K562 (cell line): ENCODE measurements at regions not wholly inside any gene's neighbourhood (a gene's known extent, or its start where the extent isn't known, plus 50 kb on each side); places are given as distances from the start of the nearest gene placed in this dataset.

Experiments used
- ATAC-seq: fragments of 200-7000 bp; cut with Tn5 transposase; 3 replicates; pipeline ENCODE4 v1.9.1; 2020; ENCODE audit warnings: moderate library complexity
- BruUV-seq: library from RNA; stranded (reverse); fragments of 400-500 nt; replicated peaks from 2 replicates; lab custom pipeline; 2021; lab: Mats Ljungman, UMichigan
- CTCF ChIA-PET: fragments of 300-600 bp; formaldehyde crosslinking; extraction: SDS; loops from one replicate; lab custom pipeline; 2021; ENCODE audit warnings: low intra/inter-chr PET ratio; lab: Yijun Ruan, JAX
- POLR2A ChIA-PET: fragments of 300-600, 350-650 bp; sonication (Branson Sonifier 250); formaldehyde crosslinking; extraction: SDS; loops from one replicate; lab custom pipeline; 2021; ENCODE audit warnings: antibody characterized with exemption, inconsistent platforms; lab: Yijun Ruan, JAX
- DNase-seq, 4 experiments: peaks; one replicate each; pipeline versions ENCODE4 v3.0.0 to v3.0.0-alpha.2; 2011 to 2018; ENCODE audit warnings: low spot score in 3 of 4, mixed read lengths in 3 of 4; ENCODE audit errors: extremely low read depth in 1 of 4
- FAIRE-seq: peaks from 2 replicates; lab custom pipeline; 2011; peaks lifted over from hg19 to GRCh38; lab: Jason Lieb, UNC
- H2AFZ ChIP-seq: 2 replicates; pipeline ENCODE4 v1.6.0; 2011; ENCODE audit warnings: low read depth, low read length, control low read depth, inconsistent platforms
- H3K27ac ChIP-seq: fragments of 200-600 bp; 3 replicates; pipeline ENCODE4 v1.8.0; 2011; ENCODE audit warnings: low read depth, mild to moderate bottlenecking, control low read depth, inconsistent platforms, low read length, moderate library complexity, mixed read lengths; ENCODE audit errors: extremely low read depth
- H3K27me3 ChIP-seq, 2 experiments: fragments of 300-600 bp in 1 of 2; 2 replicates in 1 of 2; 3 replicates in 1 of 2; pipeline versions ENCODE4 v1.6.0 to v1.8.0; 2011; ENCODE audit warnings: inconsistent platforms in 2 of 2, low read length in 2 of 2, mild to moderate bottlenecking in 1 of 2, mixed read lengths in 1 of 2, moderate library complexity in 1 of 2; ENCODE audit not compliant: control insufficient read depth in 2 of 2, insufficient read depth in 2 of 2
- H3K36me3 ChIP-seq: fragments of 300-600 bp; 3 replicates; pipeline ENCODE4 v1.8.0; 2011; ENCODE audit warnings: mild to moderate bottlenecking, low read length, inconsistent platforms; ENCODE audit not compliant: control insufficient read depth, insufficient read depth
- H3K4me1 ChIP-seq, 2 experiments: fragments of 200-600 bp in 1 of 2; replicated peaks in 1 of 2; 2 replicates in 1 of 2; 3 replicates in 1 of 2; pipeline versions ENCODE4 v1.5.1 to v1.8.0; 2011; ENCODE audit warnings: inconsistent platforms in 2 of 2, low read length in 2 of 2, mild to moderate bottlenecking in 1 of 2, mixed read lengths in 1 of 2, moderate library complexity in 1 of 2; ENCODE audit not compliant: control insufficient read depth in 2 of 2, insufficient read depth in 2 of 2
- H3K4me2 ChIP-seq: 2 replicates; pipeline ENCODE4 v1.6.1; 2011; ENCODE audit warnings: low read length, control low read depth, inconsistent platforms, mixed read lengths; ENCODE audit not compliant: insufficient read depth
- H3K4me3 ChIP-seq: fragments of 200-600 bp; sonication (generic), shearing (Covaris generic); 2 replicates; pipeline ENCODE4 v1.5.1; 2016; ENCODE audit warnings: control low read depth, inconsistent platforms
- H3K79me2 ChIP-seq: fragments of 200-600 bp; 3 replicates; pipeline ENCODE4 v1.8.0; 2011; ENCODE audit warnings: low read length, inconsistent platforms; ENCODE audit not compliant: control insufficient read depth, insufficient read depth
- H3K9ac ChIP-seq, 2 experiments: 2 replicates each; pipeline versions ENCODE4 v1.6.0 to v1.6.1; 2011; ENCODE audit warnings: low read depth in 2 of 2, low read length in 2 of 2, control low read depth in 1 of 2, inconsistent platforms in 1 of 2, mild to moderate bottlenecking in 1 of 2, mixed read lengths in 1 of 2; ENCODE audit not compliant: insufficient read depth in 1 of 2
- H3K9me1 ChIP-seq: one replicate; pipeline ENCODE4 v1.6.0; 2011; ENCODE audit warnings: inconsistent platforms, mild to moderate bottlenecking, low read length, moderate library complexity; ENCODE audit not compliant: control insufficient read depth, insufficient read depth
- H3K9me3 ChIP-seq: replicated peaks from 2 replicates; pipeline ENCODE4 v1.5.1; 2011; ENCODE audit warnings: low read depth, low read length, inconsistent platforms; ENCODE audit not compliant: control insufficient read depth, insufficient read depth
- H4K20me1 ChIP-seq: replicated peaks from 2 replicates; pipeline ENCODE4 v1.6.1; 2011; ENCODE audit warnings: low read length, inconsistent platforms, mixed read lengths; ENCODE audit not compliant: control insufficient read depth, insufficient read depth
- CBX5 ChIP-seq: IDR thresholded peaks from 2 replicates; pipeline ENCODE4 v1.6.1; 2014; ENCODE audit warnings: low read depth, borderline replicate concordance
- CTCF ChIP-seq, 3 experiments: IDR thresholded peaks in 2 of 3; conservative IDR thresholded peaks in 1 of 3; 2 replicates each; pipeline ENCODE4 v1.5.1; 2011 to 2012; ENCODE audit warnings: low read length in 3 of 3, mild to moderate bottlenecking in 3 of 3, control low read depth in 2 of 3, improper control_type of control experiment in 1 of 3, inconsistent platforms in 1 of 3, low read depth in 1 of 3, mixed read lengths in 1 of 3, moderate library complexity in 1 of 3; ENCODE audit not compliant: insufficient read depth in 2 of 3
- DEAF1 ChIP-seq: fragments of 450-650 bp; formaldehyde crosslinking; IDR thresholded peaks from 2 replicates; pipeline ENCODE4 v1.4.0; 2020; ENCODE audit warnings: mild to moderate bottlenecking, moderate library complexity
- SMC3 ChIP-seq: conservative IDR thresholded peaks from 2 replicates; pipeline ENCODE4 v1.6.1; 2011; ENCODE audit warnings: low read depth, low read length, improper control_type of control experiment; ENCODE audit not compliant: insufficient read depth
- WGBS: fragments of 100-300 bp; shearing (Covaris generic); methylation state at CpG from one replicate; pipeline ENCODE4 v1.1.6; 2016; ENCODE audit warnings: low coverage, mixed read lengths; ENCODE audit not compliant: insufficient coverage; ENCODE audit errors: missing lambda C conversion rate; 5-methylcytosine and 5-hydroxymethylcytosine counted together
- in situ Hi-C: fragments of 300-500 bp; cut with MboI; formaldehyde crosslinking; loops from 4 replicates; pipeline ENCODE4 v1.15.0; 2018; ENCODE audit warnings: inconsistent platforms, mixed read lengths
- intact Hi-C: fragments of 100-400 bp; cut with micrococcal nuclease; formaldehyde crosslinking; loops from 2 replicates; pipeline ENCODE4 v1.14.2; 2022

DNA sequence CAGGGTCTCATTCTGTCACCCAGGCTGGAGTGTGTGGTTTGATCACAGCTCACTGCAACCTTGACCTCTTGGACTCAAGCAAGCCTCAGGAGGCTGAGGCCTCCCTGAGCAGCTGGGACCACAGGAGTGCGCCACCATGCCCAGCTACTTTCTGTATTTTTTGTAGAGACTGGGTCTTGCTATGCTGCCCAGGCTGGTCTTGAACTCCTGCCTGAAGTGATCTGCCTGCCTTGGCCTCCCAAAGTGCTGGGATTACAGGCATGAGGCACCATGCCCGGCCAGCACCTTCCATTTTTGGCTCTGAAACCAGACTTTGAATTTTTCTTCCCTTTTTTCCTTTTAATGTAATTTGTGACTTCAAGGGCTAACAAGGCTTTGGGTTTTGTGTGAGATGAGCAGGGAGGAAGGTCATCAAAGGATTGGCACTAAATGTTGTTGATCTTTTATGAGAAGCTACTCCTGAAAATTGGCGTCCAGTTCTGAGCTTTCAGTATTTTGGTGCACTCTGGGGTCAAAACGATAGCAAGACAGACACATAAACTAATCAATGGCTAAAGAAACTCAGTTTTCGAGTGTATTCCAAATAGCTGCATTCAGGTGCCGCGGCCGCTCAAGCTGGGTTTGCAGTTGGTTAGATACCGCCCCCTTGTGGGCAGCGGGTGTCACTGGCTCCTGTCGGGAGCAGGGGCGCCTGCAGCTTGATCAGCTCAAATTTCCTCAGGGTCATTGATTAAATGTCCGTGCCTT, 51.9 kb upstream of the CLMP start (continued):
- TF ChIP-seq CTCF (IDR thresholded peaks at IDR 0.05 in 2 of 3, conservative IDR thresholded peaks at IDR 0.05 in 1 of 3; ENCODE audit: insufficient read depth in 2 of 3, low read depth in 1 of 3, low read length in 3 of 3) (peak; percentile 87 to 95 (median 89)), DEAF1 (0 out of 2 replicates have a peak, but pooled peaks have one; percentile 21), SMC3 (peak; percentile 80)

GRCh38 chr11:123245567-123245966, 50.5 kb upstream of the CLMP start:
- Histone ChIP-seq H2AFZ (no peak overlapping the region), H3K4me3 (no peak overlapping the region), H3K36me3 (no peaks in the 10 kb centered on the region), H3K4me1 (no peaks in the 10 kb centered on the region), H3K27ac (no peak overlapping the region), H3K9me3 (no peaks in the 10 kb centered on the region), H3K9ac (no peak overlapping the region), H4K20me1 (0 out of 2 replicates have a peak, but pooled peaks cover 4% of the 10 kb centered on the region), H3K9me1 (no peaks in the 10 kb centered on the region), H3K79me2 (no peaks in the 10 kb centered on the region), H3K4me2 (no peak overlapping the region), H3K27me3 (peaks cover 0 to 18% of the 10 kb centered on the region in 2 experiments; a peak in 3 of 5 replicates)
- no peak for ATAC-seq
- BruUV-seq, result no TSS peak
- 4% methylated on average over 6 of the region's 6 CpGs for WGBS
- DNase-seq, result no peak
- intact Hi-C loops (loop anchor here (5.0 kb wide), 2 partner anchors 78 to 383 kb away; no protein-coding TSS in a partner anchor), in situ Hi-C loops (loop anchor here (5.0 kb wide), 1 partner anchor 128 kb away; no protein-coding TSS in a partner anchor)
- CTCF ChIA-PET, result interaction anchor here (0.6 kb wide), 1 partner anchor 180 kb away, joined by 3 read pairs; no protein-coding TSS in a partner anchor
- POLR2A ChIA-PET, result no interaction called here
- no peak for FAIRE-seq
- TF ChIP-seq CBX5, result no peak
